Colonic mucosa (tissue), 4 donors: ENCODE measurements at regions not wholly inside any gene's neighbourhood (a gene's known extent, or its start where the extent isn't known, plus 50 kb on each side); places are given as distances from the start of the nearest gene placed in this dataset.
"Not testable (repeated sequence)": the region's sequence is repeated elsewhere in the genome, so short reads cannot be mapped to it uniquely, and the experiment has no call there.

Experiments used
- DNase-seq: peaks from one replicate; pipeline ENCODE4 v3.0.0-alpha.2; 2020
- H3K27ac ChIP-seq: fragments of 200-600 bp; one replicate; pipeline ENCODE4 v1.8.0; 2021
- H3K27me3 ChIP-seq: fragments of 200-600 bp; one replicate; pipeline ENCODE4 v1.8.0; 2021
- H3K36me3 ChIP-seq: fragments of 200-600 bp; one replicate; pipeline ENCODE4 v1.8.0; 2021
- H3K4me1 ChIP-seq: fragments of 200-600 bp; one replicate; pipeline ENCODE4 v1.8.0; 2021; ENCODE audit warnings: mild to moderate bottlenecking
- H3K4me3 ChIP-seq: fragments of 200-600 bp; one replicate; pipeline ENCODE4 v1.8.0; 2021
- H3K9ac ChIP-seq, 2 donors: one replicate each; pipeline ENCODE4 v1.7.0; 2013; ENCODE audit warnings: control low read depth in 2 of 2, low read depth in 2 of 2, low read length in 2 of 2
- H3K9me3 ChIP-seq: fragments of 200-600 bp; one replicate; pipeline ENCODE4 v1.8.0; 2021
- CTCF ChIP-seq: fragments of 200-600 bp; IDR thresholded peaks from one replicate; pipeline ENCODE4 v1.8.0; 2022; ENCODE audit warnings: antibody characterized with exemption, mild to moderate bottlenecking
- intact Hi-C: fragments of 100-400 bp; cut with DNase I; formaldehyde crosslinking; loops from one replicate; pipeline ENCODE4 v1.14.1; 2022
- donor health status: healthy.
- donor health status: DM: no; HTN: no; CAD: no.
- donor health status: DM: no; HTN: no; CAD: no.

DNA sequence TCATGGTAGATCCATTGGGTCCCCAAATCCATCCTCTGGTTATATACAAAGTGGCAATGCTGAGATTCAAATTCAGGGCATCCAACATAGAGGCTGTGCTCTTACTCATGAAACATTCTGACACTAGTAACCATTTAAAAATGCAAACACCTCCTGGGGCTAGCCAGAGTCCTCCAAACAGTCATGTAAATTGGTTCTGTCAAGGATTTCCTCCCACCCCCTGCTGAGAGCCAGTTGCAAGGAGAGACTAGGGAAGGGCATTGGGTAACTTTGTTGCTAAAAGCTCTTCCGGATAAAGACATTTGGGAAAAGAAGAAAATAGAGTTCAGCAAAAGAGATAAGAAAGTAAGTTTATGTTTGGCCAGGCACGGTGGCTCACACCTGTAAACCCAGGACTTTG is 58.3 kb downstream of the ART5 start:
- H3K9ac ChIP-seq, intact Hi-C loops, H3K4me3 ChIP-seq, H3K36me3 ChIP-seq, H3K27me3 ChIP-seq, H3K9me3 ChIP-seq, DNase-seq, H3K4me1 ChIP-seq, H3K27ac ChIP-seq: not testable (repeated sequence)

DNA sequence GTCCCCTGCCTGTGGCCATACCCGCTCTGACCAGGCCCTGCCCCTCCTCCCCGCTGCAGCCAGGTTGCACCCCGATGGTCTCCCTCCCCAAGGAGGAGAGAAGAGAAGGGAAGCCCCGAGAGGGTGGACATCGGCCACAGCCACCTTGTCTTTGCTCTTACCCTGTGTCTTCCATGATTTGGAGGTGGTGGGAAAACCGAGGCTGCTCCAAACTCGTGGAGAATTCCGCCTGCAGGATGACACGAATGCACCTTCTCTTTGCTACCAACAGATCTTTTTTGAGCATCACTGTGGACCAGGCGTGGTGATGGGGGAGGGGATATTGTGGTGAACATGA is 60.4 kb downstream of the ART5 start:
- H3K27me3 ChIP-seq, H3K4me1 ChIP-seq, H3K36me3 ChIP-seq, intact Hi-C loops, DNase-seq, H3K9me3 ChIP-seq, H3K27ac ChIP-seq, H3K4me3 ChIP-seq: not testable (repeated sequence)
- H3K9ac ChIP-seq, result peak overlapping the region in 1 of 2 donors; percentile 63

DNA sequence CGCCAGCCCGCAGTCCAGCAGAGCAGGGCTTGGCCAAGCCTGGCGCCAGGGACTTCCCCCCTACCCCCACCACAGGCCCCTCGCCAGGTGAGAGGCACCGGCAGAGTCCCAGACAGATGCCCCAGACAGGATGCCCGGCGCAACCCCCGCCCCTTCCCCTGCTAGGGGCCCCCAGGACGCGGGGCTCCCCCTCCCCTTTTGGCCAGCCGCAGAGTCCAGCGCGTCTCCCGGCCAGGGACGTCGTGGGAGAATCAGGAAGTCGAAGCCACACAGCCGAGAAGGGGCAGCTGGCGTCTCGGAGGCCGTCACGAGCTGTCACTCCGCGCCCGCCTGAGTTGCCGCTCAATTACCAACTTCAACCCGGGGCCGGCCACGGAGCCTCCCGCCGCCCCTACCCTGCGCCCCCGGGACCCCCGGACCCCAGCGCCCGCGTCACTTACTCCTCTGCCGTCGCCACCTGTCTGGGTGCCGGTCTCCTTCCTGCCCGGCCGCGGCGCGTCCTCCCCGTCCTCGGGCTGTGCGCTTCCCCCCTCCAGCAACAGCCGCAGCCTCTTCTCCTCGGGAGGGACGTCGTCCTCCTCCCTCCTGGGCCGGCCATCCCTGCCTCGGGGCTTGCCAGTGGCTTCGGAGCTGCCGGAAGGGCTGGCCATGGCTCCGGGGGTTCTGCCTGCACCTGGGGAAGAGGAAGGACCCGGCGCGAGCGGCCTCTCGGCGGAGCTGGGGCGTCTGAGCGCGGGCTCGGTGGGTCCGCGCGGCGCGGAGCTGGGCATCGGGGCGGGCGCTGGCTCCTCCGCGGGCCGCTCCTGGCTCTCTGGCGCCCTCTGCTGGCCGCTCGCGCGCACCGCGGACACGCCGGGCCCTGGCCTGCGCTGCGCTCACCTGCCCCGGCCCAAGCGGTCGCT is 61.1 kb downstream of the ART5 start:
- H3K27ac ChIP-seq, H3K36me3 ChIP-seq, H3K4me1 ChIP-seq, H3K27me3 ChIP-seq, H3K9me3 ChIP-seq, intact Hi-C loops: not testable (repeated sequence)
- TF ChIP-seq CTCF, result peak; percentile 52
- DNase-seq, result peak; percentile 62
- H3K9ac ChIP-seq, result peak overlapping the region in 1 of 2 donors; percentile 63
- peak overlapping the region; percentile 40 for H3K4me3 ChIP-seq

DNA sequence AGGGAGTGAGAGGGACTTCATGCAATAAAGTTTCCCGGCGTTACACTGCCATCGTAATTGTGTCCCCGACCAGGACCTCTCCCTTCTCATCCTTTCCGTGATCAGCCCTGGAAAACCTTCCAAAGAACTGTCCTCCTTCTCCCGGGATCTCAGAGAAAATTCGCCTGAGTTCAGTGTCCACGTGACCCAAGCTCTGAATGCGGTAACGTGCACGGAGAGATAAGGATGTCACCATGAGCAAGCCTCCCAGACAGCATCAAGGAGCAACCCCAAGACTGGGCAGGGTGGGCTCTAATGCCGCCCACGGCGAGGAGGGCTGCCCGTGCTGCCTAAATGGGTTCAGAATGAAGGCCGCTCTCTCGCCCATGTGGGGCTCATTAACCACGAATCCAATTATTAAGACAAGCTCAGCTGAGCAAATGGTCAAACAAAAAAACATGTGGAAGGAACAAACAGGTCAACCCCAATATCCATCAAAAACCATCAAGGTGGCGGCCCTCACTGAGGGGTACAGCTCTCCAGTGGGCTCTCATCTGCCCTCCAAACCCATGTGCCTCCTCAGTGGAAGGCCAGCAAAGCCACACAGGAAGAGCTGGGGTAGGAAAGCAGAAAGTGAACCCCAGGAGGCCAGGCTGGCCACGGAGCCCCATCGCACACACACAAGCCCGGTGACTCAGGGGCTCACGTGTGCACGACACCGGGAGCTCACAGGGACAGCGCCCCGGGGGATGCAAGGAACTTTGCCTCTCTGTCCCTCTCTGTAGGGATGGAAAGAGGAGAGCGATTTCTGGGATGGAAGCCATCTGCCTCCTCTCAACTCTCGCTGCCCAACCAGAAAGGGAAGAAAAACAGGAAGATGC is 62.0 kb downstream of the ART5 start:
- H3K27me3 ChIP-seq, H3K27ac ChIP-seq, intact Hi-C loops, H3K36me3 ChIP-seq, DNase-seq, H3K9ac ChIP-seq, H3K4me1 ChIP-seq, H3K9me3 ChIP-seq: not testable (repeated sequence)
- peak overlapping the region; percentile 40 for H3K4me3 ChIP-seq

DNA sequence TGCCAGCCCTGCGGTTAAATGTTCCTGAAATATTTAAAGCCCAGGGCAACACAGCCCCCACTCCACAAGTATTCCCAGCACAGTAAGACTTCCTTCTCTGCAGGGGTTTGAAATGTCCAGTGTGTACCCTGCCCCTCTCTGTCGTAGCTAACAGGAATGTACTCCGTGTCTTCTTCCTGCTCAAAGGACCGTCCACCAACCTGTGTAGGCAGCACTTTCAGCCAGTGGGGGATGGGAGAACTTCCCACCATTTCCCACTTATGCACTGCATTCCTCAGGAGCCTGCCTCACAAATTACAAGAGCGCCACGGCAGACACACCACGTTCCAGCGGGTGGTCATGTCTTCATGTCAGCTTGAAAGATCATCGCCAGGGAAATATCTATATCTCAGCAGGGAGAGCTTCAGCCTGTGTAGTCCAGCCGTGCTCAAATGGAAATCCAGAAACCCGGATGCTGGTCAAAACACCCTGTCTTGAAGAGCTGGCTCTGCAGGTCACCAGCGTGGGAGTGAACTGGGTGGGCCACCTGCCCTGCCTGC is 65.7 kb downstream of the ART5 start:
- H3K9me3 ChIP-seq, H3K36me3 ChIP-seq, H3K4me3 ChIP-seq, H3K27ac ChIP-seq, H3K27me3 ChIP-seq, H3K4me1 ChIP-seq, intact Hi-C loops, H3K9ac ChIP-seq, DNase-seq: not testable (repeated sequence)

- H3K4me3 ChIP-seq, H3K4me1 ChIP-seq, H3K9me3 ChIP-seq, intact Hi-C loops, DNase-seq, H3K9ac ChIP-seq, H3K36me3 ChIP-seq, H3K27me3 ChIP-seq: not testable (repeated sequence)
- H3K27ac ChIP-seq, result peak overlapping the region; percentile 82
These were observed 68.7 kb downstream of the ART5 start for GRCh38 chr11:3572976-3573647.

DNA sequence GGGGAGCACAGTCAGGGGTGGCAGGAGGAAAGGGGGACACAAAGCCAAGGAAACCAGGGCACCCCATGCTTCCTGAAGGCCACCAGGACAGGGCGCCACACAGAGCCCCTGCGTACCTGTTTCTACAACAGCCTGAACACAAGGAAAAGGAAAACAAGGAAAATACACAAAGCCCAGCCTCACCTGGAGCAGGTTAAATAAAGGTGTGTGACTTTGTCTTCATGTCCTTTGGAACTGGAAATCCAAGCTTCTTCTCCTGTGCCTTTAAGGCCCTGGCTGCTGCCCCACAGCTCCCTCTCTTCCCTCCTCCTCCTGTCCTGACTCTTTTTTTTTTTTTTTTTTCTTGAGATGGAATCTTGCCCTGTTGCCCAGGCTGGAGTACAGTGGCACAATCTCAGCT is 70.0 kb downstream of the ART5 start:
- H3K27me3 ChIP-seq, H3K4me3 ChIP-seq, intact Hi-C loops, H3K4me1 ChIP-seq, H3K9me3 ChIP-seq, H3K36me3 ChIP-seq: not testable (repeated sequence)
- peak; percentile 75 for DNase-seq
- Histone ChIP-seq H3K9ac (peak overlapping the region in 1 of 2 donors; percentile 26), H3K27ac (peak overlapping the region; percentile 82)

GRCh38 chr11:3565838-3566237 is 76.0 kb downstream of the ART5 start:
- H3K27me3 ChIP-seq, intact Hi-C loops, DNase-seq, H3K4me3 ChIP-seq, H3K4me1 ChIP-seq, H3K27ac ChIP-seq, H3K36me3 ChIP-seq, H3K9ac ChIP-seq, H3K9me3 ChIP-seq: not testable (repeated sequence)

DNA sequence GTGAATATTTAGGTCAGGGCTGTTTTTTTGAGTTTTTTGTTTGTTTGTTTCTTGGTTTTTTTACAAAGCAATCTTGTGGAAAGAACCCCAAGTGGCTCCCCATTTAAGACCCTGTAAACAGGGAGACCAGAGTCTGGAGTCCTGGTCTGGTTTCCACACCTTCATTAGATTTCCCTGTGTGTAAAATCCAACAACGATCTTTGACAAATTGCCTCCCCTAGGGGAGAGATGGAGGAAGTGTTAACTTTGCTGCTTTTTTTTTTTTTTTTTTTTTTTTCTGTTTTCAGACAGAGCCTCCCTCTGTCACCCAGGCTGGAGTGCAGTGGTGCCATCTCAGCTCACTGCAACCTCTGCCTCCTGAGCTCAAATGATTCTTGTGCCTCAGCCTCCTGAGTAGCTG is 77.4 kb downstream of the ART5 start:
- H3K4me3 ChIP-seq, DNase-seq, intact Hi-C loops: not testable (repeated sequence)

GRCh38 chr11:3554621-3555020 is 87.2 kb downstream of the ART5 start:
- H3K9me3 ChIP-seq, DNase-seq, H3K27me3 ChIP-seq, H3K27ac ChIP-seq, intact Hi-C loops, H3K4me3 ChIP-seq, H3K4me1 ChIP-seq, H3K9ac ChIP-seq, H3K36me3 ChIP-seq: not testable (repeated sequence)

More for the DNA sequence above, 77.4 kb downstream of the ART5 start:
- not testable (repeated sequence) for H3K9ac ChIP-seq, H3K9me3 ChIP-seq, H3K27ac ChIP-seq, H3K4me1 ChIP-seq, H3K27me3 ChIP-seq, H3K36me3 ChIP-seq

DNA sequence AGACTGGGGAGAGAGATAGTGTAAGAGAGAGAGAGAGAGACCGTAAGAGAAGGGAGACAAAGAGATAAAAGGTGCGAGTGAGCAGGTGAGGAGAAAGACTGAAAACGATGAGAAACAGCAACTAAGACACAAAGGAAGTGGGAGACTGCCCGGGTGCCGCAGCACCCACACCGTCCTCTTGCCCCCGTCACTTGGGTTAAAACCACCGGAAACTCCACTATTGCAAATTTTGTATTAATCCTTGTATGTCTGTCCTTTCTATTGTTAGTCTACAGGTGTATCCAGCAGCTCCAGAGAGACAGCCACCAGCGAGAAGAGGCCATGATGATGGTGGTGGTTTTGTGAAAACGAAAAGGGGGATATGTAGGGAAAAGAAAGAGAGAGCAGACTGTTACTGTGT is 96.8 kb downstream of the ART5 start:
- H3K36me3 ChIP-seq, H3K9me3 ChIP-seq, H3K4me1 ChIP-seq, intact Hi-C loops, H3K27ac ChIP-seq, DNase-seq, H3K4me3 ChIP-seq, H3K27me3 ChIP-seq, H3K9ac ChIP-seq: not testable (repeated sequence)

GRCh38 chr11:3538220-3538619 is 103.6 kb downstream of the ART5 start:
- DNase-seq, H3K27ac ChIP-seq, H3K9me3 ChIP-seq, H3K4me1 ChIP-seq, H3K9ac ChIP-seq, intact Hi-C loops, H3K27me3 ChIP-seq, H3K4me3 ChIP-seq, H3K36me3 ChIP-seq: not testable (repeated sequence)
